CD4-positive, alpha-beta T cell treated with Interleukin-4 for 1 hour (primary cell): ENCODE measurements at regions not wholly inside any gene's neighbourhood (a gene's known extent, or its start where the extent isn't known, plus 50 kb on each side); places are given as distances from the start of the nearest gene placed in this dataset.
"Not testable (repeated sequence)": the region's sequence is repeated elsewhere in the genome, so short reads cannot be mapped to it uniquely, and the experiment has no call there.

Source experiments
- DNase-seq, 2 donors: peaks; one replicate each; pipeline ENCODE4 v3.0.0-alpha.2; 2020 to 2022

GRCh38 chrX:130552444-130553073, 150.8 kb downstream of the RBMX2 start:
- DNase-seq, result no peak

DNA sequence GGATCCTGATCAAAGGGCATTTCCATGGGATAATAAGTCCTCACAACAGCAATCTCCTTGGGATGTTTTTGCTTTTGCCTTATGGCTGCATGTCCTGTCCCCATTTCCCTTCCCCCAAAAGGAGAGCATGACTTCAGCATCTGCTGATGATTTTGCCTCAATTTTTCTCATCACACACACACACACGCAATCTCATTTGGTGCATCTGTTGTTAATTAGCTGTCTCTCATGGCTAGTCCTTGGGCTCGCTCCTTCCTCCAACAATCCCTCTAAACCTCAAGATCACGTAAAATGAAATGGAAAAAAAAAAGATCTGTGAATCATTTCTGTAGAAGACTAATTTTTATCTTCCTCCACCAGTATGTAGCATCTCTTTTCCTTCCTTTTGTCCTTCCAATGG, 153.6 kb downstream of the RBMX2 start:
- DNase-seq, result no peak

DNA sequence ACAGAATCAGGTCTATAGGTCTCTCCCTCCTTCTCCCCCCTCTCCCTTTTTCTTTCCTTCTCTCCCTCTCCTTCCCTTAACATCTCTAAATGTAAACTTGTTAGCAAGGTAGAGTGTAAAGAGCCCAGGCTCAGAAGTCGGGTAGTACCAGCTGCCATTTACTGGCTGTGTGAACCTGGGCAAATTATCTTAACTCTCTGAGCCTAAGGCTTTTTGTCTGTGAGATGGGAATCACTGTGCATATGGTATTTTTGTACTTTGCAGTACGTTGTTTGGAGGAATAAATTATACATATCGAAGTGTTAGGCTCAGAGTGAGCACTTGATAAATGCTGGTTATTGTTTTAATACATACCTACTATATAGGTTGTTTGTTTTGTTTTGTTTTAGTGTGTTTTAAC, 154.0 kb downstream of the RBMX2 start:
- DNase-seq, result no peak

GRCh38 chrX:130556951-130557350, 155.2 kb downstream of the RBMX2 start:
- DNase-seq, result no peak

GRCh38 chrX:130560544-130560943, 158.8 kb downstream of the RBMX2 start:
- no peak for DNase-seq

- no peak for DNase-seq
Measured at GRCh38 chrX:130561930-130562329, 160.1 kb downstream of the RBMX2 start.

DNA sequence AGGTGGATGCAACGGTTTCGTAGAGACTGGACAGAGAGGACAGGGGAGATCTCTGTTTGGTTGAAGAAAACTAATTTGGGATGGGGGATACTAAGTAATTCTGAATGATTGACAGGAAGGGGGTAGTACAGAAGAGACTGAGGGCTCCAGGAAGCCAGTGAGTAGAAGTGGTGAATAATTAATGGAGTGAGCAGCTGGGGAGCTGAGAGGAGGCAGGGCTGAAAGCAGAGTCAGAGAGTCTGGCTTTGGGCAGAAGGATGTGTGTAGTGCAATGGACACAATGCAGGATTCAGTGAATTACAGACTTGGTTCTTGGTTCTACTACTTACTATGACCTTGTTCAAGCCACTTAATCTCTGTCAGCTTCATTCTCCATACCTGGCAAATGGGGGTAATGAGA, 161.7 kb downstream of the RBMX2 start:
- DNase-seq, result no peak

DNA sequence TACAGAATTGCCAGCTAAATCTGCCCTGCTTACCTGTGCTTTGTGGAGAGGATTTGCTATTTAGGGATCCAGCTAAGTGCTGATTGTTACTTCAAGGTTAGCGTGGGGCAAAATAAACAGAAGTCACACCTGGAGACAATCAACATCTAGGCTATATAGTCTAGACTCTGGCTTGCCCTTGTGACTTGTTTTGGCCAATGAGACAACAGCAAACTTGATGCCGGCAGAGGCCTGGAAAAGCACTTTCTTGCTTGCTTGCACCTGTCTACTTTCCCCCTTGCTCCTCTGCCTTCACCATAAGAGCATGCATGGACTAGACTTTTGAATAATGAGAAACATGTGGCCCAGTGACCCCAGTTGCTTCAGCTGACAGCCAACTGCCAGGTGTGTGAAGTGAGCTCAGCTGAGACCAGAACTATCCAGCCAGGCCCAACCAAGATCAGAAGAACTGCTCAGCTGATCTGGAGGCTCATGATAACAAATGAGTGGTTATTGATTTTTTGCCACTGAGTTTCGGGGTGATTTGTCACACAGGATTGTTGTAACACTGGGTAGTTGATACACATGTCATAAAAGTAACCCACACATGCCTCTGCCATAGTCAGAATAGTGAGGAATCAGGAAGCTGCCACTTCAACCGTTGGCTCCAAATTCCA, 164.4 kb downstream of the RBMX2 start:
- DNase-seq, result no peak

GRCh38 chrX:130573030-130573429, 171.2 kb downstream of the RBMX2 start:
- not testable (repeated sequence) for DNase-seq
